AG04449 (cell line): ENCODE measurements at regions not wholly inside any gene's neighbourhood (a gene's known extent, or its start where the extent isn't known, plus 50 kb on each side); places are given as distances from the start of the nearest gene placed in this dataset.

ENCODE experiments used
- CTCF ChIA-PET: fragments of 350-600 bp; formaldehyde crosslinking; extraction: SDS; loops from one replicate; lab custom pipeline; 2021; ENCODE audit warnings: antibody characterized with exemption; lab: Yijun Ruan, JAX
- POLR2A ChIA-PET: fragments of 400-600, 350-600 bp; formaldehyde crosslinking; extraction: SDS; loops from one replicate; lab custom pipeline; 2020; ENCODE audit warnings: antibody characterized with exemption, inconsistent platforms; lab: Yijun Ruan, JAX
- DNase-seq: peaks from one replicate; pipeline ENCODE4 v3.0.0-alpha.2; 2010; ENCODE audit warnings: low read depth, low spot score
- H3K4me3 ChIP-seq: 2 replicates; pipeline ENCODE4 v1.5.1; 2011; ENCODE audit warnings: low read depth, mild to moderate bottlenecking, control low read depth, low read length
- TF ChIP-seq, protein P1 (sequence below): IDR thresholded peaks from one replicate; pipeline ENCODE4 v1.5.1; 2011; ENCODE audit warnings: mild to moderate bottlenecking, moderate library complexity, low read length, control low read depth, inconsistent platforms; ENCODE audit not compliant: insufficient read depth; ENCODE audit errors: missing control alignments

DNA sequence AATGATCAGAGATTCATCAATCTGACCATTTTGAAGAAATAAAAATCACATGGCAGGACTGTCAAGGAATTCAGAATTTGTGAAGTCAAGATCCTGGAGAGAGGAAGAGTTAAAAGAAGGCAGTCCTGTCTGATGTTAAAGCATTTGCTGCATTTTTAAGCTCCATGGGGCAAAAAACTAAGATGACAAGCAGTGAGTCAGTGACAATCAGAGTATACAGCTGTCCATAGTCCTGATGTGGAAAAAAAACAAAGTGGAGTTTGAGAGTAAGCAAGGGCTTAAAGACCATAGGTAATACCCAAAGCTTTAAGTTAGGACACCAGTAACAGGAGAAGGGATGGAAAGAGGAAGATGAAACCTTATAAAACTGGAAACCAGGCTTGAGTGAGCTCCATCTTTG is 412.7 kb upstream of the ANKRD30A start:
- H3K4me3 ChIP-seq, result no peak overlapping the region
- ChIA-PET CTCF (interaction anchor here (0.9 to 1.8 kb wide), 2 partner anchors 13 to 70 kb away, joined by 3 to 5 read pairs; no protein-coding TSS in a partner anchor), POLR2A (interaction anchor here (0.9 kb wide), 1 partner anchor 664 kb away, joined by 3 read pairs; no protein-coding TSS in a partner anchor)
- DNase-seq, result no peak
- TF ChIP-seq, protein P1, sequence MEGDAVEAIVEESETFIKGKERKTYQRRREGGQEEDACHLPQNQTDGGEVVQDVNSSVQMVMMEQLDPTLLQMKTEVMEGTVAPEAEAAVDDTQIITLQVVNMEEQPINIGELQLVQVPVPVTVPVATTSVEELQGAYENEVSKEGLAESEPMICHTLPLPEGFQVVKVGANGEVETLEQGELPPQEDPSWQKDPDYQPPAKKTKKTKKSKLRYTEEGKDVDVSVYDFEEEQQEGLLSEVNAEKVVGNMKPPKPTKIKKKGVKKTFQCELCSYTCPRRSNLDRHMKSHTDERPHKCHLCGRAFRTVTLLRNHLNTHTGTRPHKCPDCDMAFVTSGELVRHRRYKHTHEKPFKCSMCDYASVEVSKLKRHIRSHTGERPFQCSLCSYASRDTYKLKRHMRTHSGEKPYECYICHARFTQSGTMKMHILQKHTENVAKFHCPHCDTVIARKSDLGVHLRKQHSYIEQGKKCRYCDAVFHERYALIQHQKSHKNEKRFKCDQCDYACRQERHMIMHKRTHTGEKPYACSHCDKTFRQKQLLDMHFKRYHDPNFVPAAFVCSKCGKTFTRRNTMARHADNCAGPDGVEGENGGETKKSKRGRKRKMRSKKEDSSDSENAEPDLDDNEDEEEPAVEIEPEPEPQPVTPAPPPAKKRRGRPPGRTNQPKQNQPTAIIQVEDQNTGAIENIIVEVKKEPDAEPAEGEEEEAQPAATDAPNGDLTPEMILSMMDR, result no peak

DNA sequence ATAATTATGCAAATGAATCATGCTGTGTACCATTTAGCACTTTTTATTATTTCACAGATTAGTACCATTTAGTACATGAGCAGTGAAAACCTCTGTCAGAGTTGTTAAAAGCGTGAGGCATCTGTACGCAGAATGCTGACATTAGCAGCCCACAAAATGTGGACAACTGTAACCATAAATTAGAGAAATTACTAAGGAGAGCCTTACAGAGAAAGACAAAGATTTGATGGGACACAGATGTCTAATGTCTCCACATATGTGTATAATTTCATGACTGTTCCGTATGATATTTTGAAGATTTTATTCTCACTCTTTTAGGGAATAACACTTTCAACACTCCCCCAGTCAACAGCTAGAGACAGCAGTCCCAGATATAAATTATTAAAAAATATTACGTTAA is 414.0 kb upstream of the ANKRD30A start:
- POLR2A ChIA-PET, result interaction anchor here (0.7 kb wide), 1 partner anchor 56 kb away, joined by 3 read pairs; no protein-coding TSS in a partner anchor
- TF ChIP-seq, protein P1, result no peak
- CTCF ChIA-PET, result interaction anchor here (1.0 kb wide), 1 partner anchor 14 kb away, joined by 3 read pairs; no protein-coding TSS in a partner anchor
- H3K4me3 ChIP-seq, result no peak overlapping the region
- DNase-seq, result no peak

DNA sequence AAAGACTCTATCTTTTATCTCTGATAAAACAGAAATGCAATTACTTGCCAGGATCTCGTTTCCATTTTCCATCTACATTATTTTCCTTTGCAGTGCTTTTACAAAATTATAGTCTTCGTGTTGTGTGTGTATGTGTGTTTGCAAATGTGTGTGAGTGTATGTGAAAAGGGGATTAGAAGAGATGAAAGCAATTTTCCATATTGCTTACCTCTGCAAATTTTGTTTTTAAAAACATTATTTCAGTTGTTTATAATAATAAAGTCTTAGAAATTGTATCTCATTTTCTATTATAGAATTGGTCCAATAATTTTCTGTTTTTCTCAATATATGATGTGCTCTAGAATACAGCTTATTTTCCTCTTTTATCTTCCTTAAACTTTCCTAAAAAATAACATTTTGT is 421.3 kb upstream of the ANKRD30A start:
- H3K4me3 ChIP-seq, result no peak overlapping the region
- CTCF ChIA-PET, result no interaction called here

DNA sequence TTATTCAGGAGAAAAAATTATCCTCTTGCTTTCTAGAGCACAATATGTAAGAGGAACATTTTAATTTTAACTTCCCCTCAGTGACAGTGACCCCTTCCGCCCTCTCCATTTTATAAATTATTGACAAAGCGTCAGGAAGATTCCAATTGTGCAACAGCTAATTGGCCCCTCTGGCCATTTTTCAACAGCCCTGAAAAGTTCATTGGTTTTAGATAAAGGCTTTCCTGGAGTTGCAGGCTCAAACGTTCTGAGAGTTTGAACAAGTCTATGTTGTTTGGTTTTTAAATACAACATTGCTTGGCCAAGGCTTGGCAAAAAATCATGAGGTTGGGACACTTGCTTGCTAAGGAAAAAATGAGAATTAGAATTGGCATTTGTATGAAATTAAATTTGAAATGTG is 422.2 kb upstream of the ANKRD30A start:
- TF ChIP-seq, protein P1, result no peak
- DNase-seq, result no peak
- no peak overlapping the region for H3K4me3 ChIP-seq
- POLR2A ChIA-PET, result no interaction called here
- CTCF ChIA-PET, result no interaction called here

More for the DNA sequence above, 421.3 kb upstream of the ANKRD30A start:
- no peak for DNase-seq
- POLR2A ChIA-PET, result no interaction called here
- TF ChIP-seq, protein P1, result no peak

DNA sequence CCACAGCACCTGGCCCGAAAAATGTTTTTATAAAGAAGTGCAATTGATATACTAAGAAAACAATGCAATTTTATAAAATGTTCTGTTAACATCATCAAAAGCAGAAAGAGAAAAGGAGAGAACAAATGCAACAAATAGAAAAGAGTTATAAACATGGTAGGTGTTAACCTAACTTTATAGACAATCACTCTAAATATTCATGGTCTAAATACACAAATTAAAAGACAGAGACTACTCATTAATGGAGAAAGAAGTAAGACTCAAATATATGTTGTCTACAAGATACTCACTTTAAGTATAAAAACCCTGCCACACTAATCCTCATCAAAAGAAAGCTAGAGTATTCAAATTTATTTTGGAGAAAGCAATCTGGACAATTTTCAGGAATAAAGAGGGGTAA is 425.3 kb upstream of the ANKRD30A start:
- TF ChIP-seq, protein P1, result no peak
- ChIA-PET CTCF (no interaction called here), POLR2A (no interaction called here)
- no peak for DNase-seq
- no peak overlapping the region for H3K4me3 ChIP-seq

DNA sequence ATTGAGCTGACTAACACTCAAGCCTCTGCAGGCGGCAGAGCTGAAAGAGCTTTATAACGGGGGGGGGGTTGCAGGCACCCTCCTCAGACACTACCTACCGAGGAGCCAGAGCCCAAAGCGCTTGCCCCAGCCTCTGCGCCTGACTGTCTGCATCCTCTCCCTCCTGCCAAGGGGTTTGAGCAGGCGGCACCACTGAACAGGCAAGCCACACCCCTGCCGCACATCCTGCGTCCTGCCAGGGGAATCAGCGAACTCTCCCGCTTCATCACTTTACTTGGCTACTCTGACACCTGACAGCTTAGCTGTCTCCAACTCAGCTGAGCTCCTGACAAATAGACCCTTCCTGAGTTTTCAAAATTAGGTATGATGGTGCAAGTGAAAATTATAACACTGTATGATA is 432.6 kb upstream of the ANKRD30A start:
- no peak overlapping the region for H3K4me3 ChIP-seq
- no peak for DNase-seq
- ChIA-PET CTCF (no interaction called here), POLR2A (interaction anchor here (1.1 kb wide), 1 partner anchor 9 kb away, joined by 3 read pairs; no protein-coding TSS in a partner anchor)
- TF ChIP-seq, protein P1, result no peak
